ENCODE measurements at regions not wholly inside any gene's neighbourhood (a gene's known extent, or its start where the extent isn't known, plus 50 kb on each side); places are given as distances from the start of the nearest gene placed in this dataset.
"Not testable (repeated sequence)": the region's sequence is repeated elsewhere in the genome, so short reads cannot be mapped to it uniquely, and the experiment has no call there.

DNA sequence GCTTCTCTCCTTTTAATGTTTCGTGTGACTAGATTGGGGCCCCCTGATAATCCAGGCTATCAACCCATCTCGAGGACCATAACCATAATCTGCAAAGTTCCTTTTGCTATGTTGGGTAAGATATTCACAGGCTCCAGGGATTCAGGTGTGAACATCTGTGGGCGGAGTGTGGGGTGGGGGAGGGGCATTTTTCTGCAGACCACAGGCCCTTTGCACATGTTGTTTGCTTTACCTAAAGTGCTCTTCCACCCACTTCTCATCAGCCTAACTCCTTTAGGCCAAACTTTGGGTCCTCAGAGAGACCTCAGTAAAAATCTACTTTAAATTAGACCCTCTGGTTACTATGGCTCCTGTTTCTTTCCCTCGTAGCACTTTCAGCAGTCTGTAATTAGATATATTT lies 284.4 kb downstream of the WDR11 start:
- H3K36me3 ChIP-seq = no peaks in the 10 kb centered on the region
- no peak for DNase-seq
- intact Hi-C loops (cut with DNase I) = no loop called here
- peaks cover 0 to 7% (median 0%) of the 10 kb centered on the region in 3 donors for H3K4me1 ChIP-seq
- H3K9me3 ChIP-seq = no peaks in the 10 kb centered on the region
- peaks cover 0 to 9% (median 0%) of the 10 kb centered on the region in 4 donors for H3K27me3 ChIP-seq
- 81 to 93% methylated on average over 4 of the region's 4 CpGs for WGBS, 2 donors
- TF ChIP-seq POLR2A (IDR thresholded peaks at IDR 0.05) = no peak
- no peak for TF ChIP-seq CTCF (IDR thresholded peaks at IDR 0.05)
- H3K4me3 ChIP-seq = no peak overlapping the region
- no peak overlapping the region for H3K27ac ChIP-seq

GRCh38 chr10:121137533-121137932 lies 286.4 kb downstream of the WDR11 start:
- peak overlapping the region in 1 of 4 donors; percentile 29 for H3K27ac ChIP-seq
- WGBS, 2 donors = 86 to 88% methylated on average over 1 of the region's 1 CpG
- DNase-seq = no peak

GRCh38 chr10:121138112-121138860 lies 287.1 kb downstream of the WDR11 start:
- Histone ChIP-seq H3K4me1 (peaks cover 0 to 7% (median 0%) of the 10 kb centered on the region in 3 donors), H3K4me3 (no peak overlapping the region), H3K36me3 (no peaks in the 10 kb centered on the region), H3K27me3 (peaks cover 0 to 9% (median 0%) of the 10 kb centered on the region in 4 donors), H3K27ac (peak overlapping the region in 1 of 4 donors; percentile 29), H3K9me3 (no peaks in the 10 kb centered on the region)
- TF ChIP-seq POLR2A (IDR thresholded peaks at IDR 0.05) (no peak), CTCF (IDR thresholded peaks at IDR 0.05) (no peak)
- DNase-seq = no peak
- intact Hi-C loops (cut with DNase I) = no loop called here
- WGBS, 2 donors = 77% methylated on average over 11 to 12 of the region's 13 CpGs

More at GRCh38 chr10:121137533-121137932, 286.4 kb downstream of the WDR11 start:
- intact Hi-C loops (cut with DNase I) = no loop called here
- Histone ChIP-seq H3K4me1 (peaks cover 0 to 7% (median 0%) of the 10 kb centered on the region in 3 donors), H3K27me3 (peaks cover 0 to 9% (median 0%) of the 10 kb centered on the region in 4 donors), H3K4me3 (no peak overlapping the region), H3K36me3 (no peaks in the 10 kb centered on the region), H3K9me3 (no peaks in the 10 kb centered on the region)
- TF ChIP-seq CTCF (IDR thresholded peaks at IDR 0.05) (no peak), POLR2A (IDR thresholded peaks at IDR 0.05) (no peak)

DNA sequence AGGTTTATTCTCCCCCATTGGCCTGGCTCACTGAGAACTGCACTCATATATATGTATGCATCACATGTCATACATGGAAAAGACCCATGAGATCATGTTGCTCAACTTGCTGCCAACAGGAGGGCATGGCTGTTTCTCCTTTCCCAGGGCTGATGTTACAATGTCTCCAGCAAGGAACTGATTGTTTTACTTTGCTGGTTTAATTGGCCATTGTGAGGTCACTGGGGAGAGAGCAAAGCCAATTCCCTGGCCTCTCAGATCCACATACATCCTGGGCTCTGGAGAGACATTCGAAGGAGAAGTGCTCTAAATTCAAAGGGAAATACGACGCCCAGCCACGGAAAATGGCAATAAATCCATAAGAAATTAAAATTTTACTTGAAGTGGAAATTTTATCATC lies 287.8 kb downstream of the WDR11 start:
- peaks cover 0 to 7% (median 0%) of the 10 kb centered on the region in 3 donors for H3K4me1 ChIP-seq
- H3K36me3 ChIP-seq = no peaks in the 10 kb centered on the region
- no peak for DNase-seq
- peaks cover 0 to 6% (median 0%) of the 10 kb centered on the region in 3 donors for H3K9me3 ChIP-seq
- no peak overlapping the region for H3K4me3 ChIP-seq
- H3K27ac ChIP-seq = no peak overlapping the region
- whole genome bisulfite sequencing, 2 donors = 90 to 94% methylated on average over 4 of the region's 4 CpGs
- intact Hi-C loops (cut with DNase I) = no loop called here
- TF ChIP-seq POLR2A (IDR thresholded peaks at IDR 0.05) = no peak
- no peak for TF ChIP-seq CTCF (IDR thresholded peaks at IDR 0.05)
- H3K27me3 ChIP-seq = peaks cover 0 to 4% (median 0%) of the 10 kb centered on the region in 4 donors

- H3K27me3 ChIP-seq; DNase-seq; intact Hi-C loops (cut with DNase I); H3K36me3 ChIP-seq; H3K4me3 ChIP-seq: not testable (repeated sequence)
- Histone ChIP-seq H3K4me1 (peaks cover 0 to 14% (median 0%) of the 10 kb centered on the region in 3 donors), H3K9me3 (peaks cover 0 to 18% (median 15%) of the 10 kb centered on the region in 3 donors), H3K27ac (peak overlapping the region in 2 of 4 donors; percentile 10 to 21)
- 18 to 26% methylated on average over 2 of the region's 2 CpGs for WGBS, 2 donors
Measured at GRCh38 chr10:121145802-121146395, 294.7 kb downstream of the WDR11 start.
